HEK293 (cell line): ENCODE measurements at regions not wholly inside any gene's neighbourhood (a gene's known extent, or its start where the extent isn't known, plus 50 kb on each side); places are given as distances from the start of the nearest gene placed in this dataset.

Experiments used
- CTCF ChIA-PET: fragments of 350-600 bp; formaldehyde crosslinking; extraction: SDS; loops from one replicate; lab custom pipeline; 2021; ENCODE audit warnings: antibody characterized with exemption; lab: Yijun Ruan, JAX
- POLR2A ChIA-PET: fragments of 300-600 bp; formaldehyde crosslinking; extraction: SDS; loops from one replicate; lab custom pipeline; 2020; ENCODE audit warnings: antibody characterized with exemption, inconsistent platforms; lab: Yijun Ruan, JAX
- H3K27ac ChIP-seq: fragments of 200-500 bp; sonication (Bioruptor generic); 2 replicates; pipeline ENCODE4 v1.5.1; 2014; ENCODE audit warnings: low read depth, low read length, control low read depth, inconsistent platforms; ENCODE audit errors: extremely low read depth
- H3K36me3 ChIP-seq, 2 experiments: fragments of 200-500 bp in 1 of 2; sonication (Bioruptor generic) in 1 of 2; 1 replicate in 1 of 2; 2 replicates in 1 of 2; pipeline ENCODE4 v1.5.1; 2014 to 2017; ENCODE audit warnings: inconsistent platforms in 2 of 2, low read length in 2 of 2; ENCODE audit not compliant: control insufficient read depth in 2 of 2, insufficient read depth in 1 of 2
- H3K4me1 ChIP-seq: fragments of 200-500 bp; sonication (Bioruptor generic); 2 replicates; pipeline ENCODE4 v1.5.1; 2014; ENCODE audit warnings: mild to moderate bottlenecking, low read length, inconsistent platforms; ENCODE audit not compliant: control insufficient read depth, insufficient read depth
- H3K4me3 ChIP-seq: 2 replicates; pipeline ENCODE4 v1.5.1; 2011; ENCODE audit warnings: low read depth, mild to moderate bottlenecking, control low read depth, low read length, moderate library complexity
- H3K9me3 ChIP-seq: fragments of 200-500 bp; sonication (Bioruptor generic); 2 replicates; pipeline ENCODE4 v1.5.1; 2014; ENCODE audit warnings: low read depth, low read length, inconsistent platforms; ENCODE audit not compliant: control insufficient read depth, insufficient read depth
- BCL11B ChIP-seq: fragments of 450-650 bp; formaldehyde crosslinking; IDR thresholded peaks from 2 replicates; pipeline ENCODE4 v1.5.1; 2016; ENCODE audit warnings: low read depth, missing biosample characterization, missing genetic modification characterization
- MEIS1 ChIP-seq: sonication (generic); formaldehyde crosslinking; IDR thresholded peaks from 2 replicates; pipeline ENCODE4 v1.8.1; 2022; ENCODE audit warnings: missing genetic modification reagents, mild to moderate bottlenecking, borderline replicate concordance
- OVOL3 ChIP-seq: fragments of 450-650 bp; formaldehyde crosslinking; IDR thresholded peaks from 2 replicates; pipeline ENCODE4 v1.5.1; 2016; ENCODE audit warnings: missing biosample characterization, missing genetic modification characterization
- PRDM6 ChIP-seq: fragments of 450-650 bp; formaldehyde crosslinking; IDR thresholded peaks from 2 replicates; pipeline ENCODE4 v1.5.1; 2017; ENCODE audit warnings: missing biosample characterization, missing genetic modification characterization
- ZBTB48 ChIP-seq: fragments of 450-650 bp; formaldehyde crosslinking; IDR thresholded peaks from 2 replicates; pipeline ENCODE4 v1.5.1; 2016; ENCODE audit warnings: missing biosample characterization, missing genetic modification characterization
- ZBTB6 ChIP-seq: fragments of 450-650 bp; formaldehyde crosslinking; IDR thresholded peaks from 2 replicates; pipeline ENCODE4 v1.5.1; 2017; ENCODE audit warnings: missing biosample characterization, missing genetic modification characterization
- ZBTB7A ChIP-seq: fragments of 450-650 bp; formaldehyde crosslinking; IDR thresholded peaks from 2 replicates; pipeline ENCODE4 v1.5.1; 2016; ENCODE audit warnings: low read depth, missing biosample characterization, missing genetic modification characterization
- ZNF132 ChIP-seq: fragments of 450-650 bp; formaldehyde crosslinking; IDR thresholded peaks from 2 replicates; pipeline ENCODE4 v1.5.1; 2017; ENCODE audit warnings: missing biosample characterization, missing genetic modification characterization, borderline replicate concordance
- ZNF133 ChIP-seq: fragments of 450-650 bp; formaldehyde crosslinking; IDR thresholded peaks from 2 replicates; pipeline ENCODE4 v1.5.1; 2016; ENCODE audit warnings: missing biosample characterization, missing genetic modification characterization
- ZNF174 ChIP-seq: fragments of 450-650 bp; formaldehyde crosslinking; IDR thresholded peaks from 2 replicates; pipeline ENCODE4 v1.5.0; 2017; ENCODE audit warnings: missing biosample characterization, mild to moderate bottlenecking, missing genetic modification characterization
- ZNF184 ChIP-seq: fragments of 450-650 bp; IDR thresholded peaks from 2 replicates; pipeline ENCODE4 v1.5.1; 2018; ENCODE audit warnings: missing biosample characterization, mild to moderate bottlenecking, missing genetic modification characterization
- ZNF202 ChIP-seq: fragments of 450-650 bp; formaldehyde crosslinking; IDR thresholded peaks from 2 replicates; pipeline ENCODE4 v1.5.1; 2016; ENCODE audit warnings: missing biosample characterization, missing genetic modification characterization, borderline replicate concordance
- ZNF280D ChIP-seq: fragments of 450-650 bp; formaldehyde crosslinking; IDR thresholded peaks from 2 replicates; pipeline ENCODE4 v1.5.1; 2016; ENCODE audit warnings: missing biosample characterization, missing genetic modification characterization
- ZNF324 ChIP-seq: fragments of 450-650 bp; formaldehyde crosslinking; IDR thresholded peaks from 2 replicates; pipeline ENCODE4 v1.5.1; 2016; ENCODE audit warnings: missing biosample characterization, missing genetic modification characterization
- ZNF398 ChIP-seq: fragments of 450-650 bp; formaldehyde crosslinking; IDR thresholded peaks from 2 replicates; pipeline ENCODE4 v1.5.1; 2017; ENCODE audit warnings: missing biosample characterization, missing genetic modification characterization
- ZNF423 ChIP-seq: fragments of 450-650 bp; formaldehyde crosslinking; IDR thresholded peaks from 2 replicates; pipeline ENCODE4 v1.5.1; 2016; ENCODE audit warnings: missing biosample characterization, missing genetic modification characterization
- ZNF529 ChIP-seq: fragments of 450-650 bp; formaldehyde crosslinking; IDR thresholded peaks from 2 replicates; pipeline ENCODE4 v1.5.1; 2017; ENCODE audit warnings: missing genetic modification characterization, missing biosample characterization; ENCODE audit not compliant: insufficient replicate concordance
- ZNF548 ChIP-seq: fragments of 450-650 bp; formaldehyde crosslinking; IDR thresholded peaks from 2 replicates; pipeline ENCODE4 v1.5.1; 2016; ENCODE audit warnings: missing biosample characterization, missing genetic modification characterization
- ZNF549 ChIP-seq: fragments of 450-650 bp; IDR thresholded peaks from 2 replicates; pipeline ENCODE4 v1.5.1; 2018; ENCODE audit warnings: missing biosample characterization, missing genetic modification characterization, mild to moderate bottlenecking, inconsistent platforms, moderate library complexity
- ZNF623 ChIP-seq: fragments of 450-650 bp; formaldehyde crosslinking; IDR thresholded peaks from 2 replicates; pipeline ENCODE4 v1.5.1; 2016; ENCODE audit warnings: missing biosample characterization, missing genetic modification characterization
- ZNF624 ChIP-seq: fragments of 450-650 bp; formaldehyde crosslinking; IDR thresholded peaks from 2 replicates; pipeline ENCODE4 v1.5.1; 2017; ENCODE audit warnings: missing biosample characterization, missing genetic modification characterization
- ZNF629 ChIP-seq: fragments of 450-650 bp; formaldehyde crosslinking; IDR thresholded peaks from 2 replicates; pipeline ENCODE4 v1.5.1; 2017; ENCODE audit warnings: missing biosample characterization, missing genetic modification characterization
- ZNF639 ChIP-seq: fragments of 450-650 bp; formaldehyde crosslinking; IDR thresholded peaks from 2 replicates; pipeline ENCODE4 v1.5.1; 2016; ENCODE audit warnings: missing biosample characterization, missing genetic modification characterization
- ZNF707 ChIP-seq: fragments of 450-650 bp; formaldehyde crosslinking; IDR thresholded peaks from 2 replicates; pipeline ENCODE4 v1.5.1; 2016; ENCODE audit warnings: missing biosample characterization, missing genetic modification characterization
- ZNF747 ChIP-seq: fragments of 450-650 bp; formaldehyde crosslinking; IDR thresholded peaks from 2 replicates; pipeline ENCODE4 v1.5.1; 2016; ENCODE audit warnings: missing biosample characterization, missing genetic modification characterization
- ZNF768 ChIP-seq: fragments of 450-650 bp; formaldehyde crosslinking; IDR thresholded peaks from 2 replicates; pipeline ENCODE4 v1.5.1; 2018; ENCODE audit warnings: missing biosample characterization, mild to moderate bottlenecking, missing genetic modification characterization
- ZNF776 ChIP-seq: fragments of 450-650 bp; formaldehyde crosslinking; IDR thresholded peaks from 2 replicates; pipeline ENCODE4 v1.5.0; 2017; ENCODE audit warnings: missing biosample characterization, missing genetic modification characterization, borderline replicate concordance
- ZNF777 ChIP-seq: fragments of 450-650 bp; formaldehyde crosslinking; IDR thresholded peaks from 2 replicates; pipeline ENCODE4 v1.5.1; 2017; ENCODE audit warnings: missing biosample characterization, missing genetic modification characterization, borderline replicate concordance

- Histone ChIP-seq H3K36me3 (no peaks in the 10 kb centered on the region), H3K9me3 (no peaks in the 10 kb centered on the region), H3K4me3 (no peak overlapping the region), H3K27ac (no peak overlapping the region), H3K4me1 (no peaks in the 10 kb centered on the region)
- TF ChIP-seq MEIS1 (no peak), ZNF174 (no peak), ZNF777 (no peak), ZNF768 (tag by site-specific recombination) (no peak), BCL11B (tag by site-specific recombination) (no peak), ZNF623 (tag by site-specific recombination) (no peak), ZNF398 (no peak), ZNF776 (tag by site-specific recombination) (no peak), ZNF548 (tag by site-specific recombination) (no peak), ZNF747 (tag by site-specific recombination) (no peak), ZNF707 (tag by site-specific recombination) (no peak), ZNF629 (tag by site-specific recombination) (no peak), ZNF184 (tag by site-specific recombination) (no peak), ZNF529 (no peak), ZNF549 (no peak), ZBTB6 (tag by site-specific recombination) (no peak), PRDM6 (tag by site-specific recombination) (no peak), ZBTB7A (tag by site-specific recombination) (no peak), ZNF624 (tag by site-specific recombination) (no peak), ZNF280D (tag by site-specific recombination) (no peak)
- ChIA-PET POLR2A (no interaction called here), CTCF (interaction anchor here (1.7 kb wide), 1 partner anchor 10 kb away, joined by 6 read pairs; no protein-coding TSS in a partner anchor)
Measured at GRCh38 chr7:34331102-34331501, 326.9 kb upstream of the NPSR1 start.

GRCh38 chr7:34332006-34332405, 326.0 kb upstream of the NPSR1 start:
- ChIA-PET POLR2A (no interaction called here), CTCF (interaction anchor here (1.7 kb wide), 1 partner anchor 11 kb away, joined by 6 read pairs; no protein-coding TSS in a partner anchor)
- Histone ChIP-seq H3K4me3 (no peak overlapping the region), H3K4me1 (no peaks in the 10 kb centered on the region), H3K27ac (no peak overlapping the region), H3K36me3 (no peaks in the 10 kb centered on the region), H3K9me3 (no peaks in the 10 kb centered on the region)
- TF ChIP-seq ZNF768 (tag by site-specific recombination) = no peak
- TF ChIP-seq ZNF423 (tag by site-specific recombination) = no peak
- no peak for TF ChIP-seq ZNF202 (tag by site-specific recombination)
- no peak for TF ChIP-seq ZNF132 (tag by site-specific recombination)
- TF ChIP-seq ZBTB48 (tag by site-specific recombination) = no peak
- no peak for TF ChIP-seq ZNF133 (tag by site-specific recombination)
- no peak for TF ChIP-seq OVOL3
- TF ChIP-seq ZNF639 (tag by site-specific recombination) = no peak
- TF ChIP-seq ZBTB6 (tag by site-specific recombination) = no peak
- TF ChIP-seq ZNF324 (tag by site-specific recombination) = no peak
